GM12878 (cell line): ENCODE measurements at regions not wholly inside any gene's neighbourhood (a gene's known extent, or its start where the extent isn't known, plus 50 kb on each side); places are given as distances from the start of the nearest gene placed in this dataset.

Source experiments
- ATAC-seq: fragments of 200-7000 bp; cut with Tn5 transposase; 3 replicates; pipeline ENCODE4 v1.9.1; 2020; ENCODE audit warnings: mild to moderate bottlenecking, moderate library complexity
- BruUV-seq: library from RNA; stranded (reverse); fragments of 400-500 nt; replicated peaks from 2 replicates; lab custom pipeline; 2021; lab: Mats Ljungman, UMichigan
- CTCF ChIA-PET: fragments of 300-600 bp; sonication (Branson Sonifier 250); formaldehyde crosslinking; extraction: SDS; loops from one replicate; lab custom pipeline; 2021; ENCODE audit warnings: inconsistent platforms; lab: Yijun Ruan, JAX
- POLR2A ChIA-PET: fragments of 350-600 bp; formaldehyde crosslinking; extraction: SDS; loops from one replicate; lab custom pipeline; 2021; ENCODE audit warnings: inconsistent platforms; lab: Charles Lee
- RAD21 ChIA-PET: fragments of 300-600 bp; sonication (Branson Sonifier 250); formaldehyde crosslinking; loops from one replicate; lab custom pipeline; 2023; ENCODE audit warnings: antibody characterized with exemption; ENCODE audit not compliant: unreplicated experiment; lab: Charles Lee
- SMC1A ChIA-PET: fragments of 300-600 bp; sonication (Branson Sonifier 250); formaldehyde crosslinking; loops from one replicate; lab custom pipeline; 2023; ENCODE audit not compliant: unreplicated experiment, uncharacterized antibody; lab: Charles Lee
- DNase-seq: peaks from one replicate; pipeline ENCODE4 v3.0.0-alpha.2; 2011; ENCODE audit warnings: low read depth, low spot score
- FAIRE-seq: peaks from 3 replicates; lab custom pipeline; 2011; peaks lifted over from hg19 to GRCh38; lab: Jason Lieb, UNC
- H2AFZ ChIP-seq: 2 replicates; pipeline ENCODE4 v1.6.0; 2011; ENCODE audit warnings: low read depth, low read length, control low read depth; ENCODE audit not compliant: control insufficient read depth
- H3K27ac ChIP-seq: 2 replicates; pipeline ENCODE4 v1.5.1; 2011; ENCODE audit warnings: control low read depth; ENCODE audit not compliant: control insufficient read depth, insufficient read depth
- H3K27me3 ChIP-seq, 2 experiments: replicated peaks in 1 of 2; 2 replicates each; pipeline versions ENCODE4 v1.6.0 to v1.6.1; 2011; ENCODE audit warnings: low read length in 1 of 2; ENCODE audit not compliant: control insufficient read depth in 2 of 2, insufficient read depth in 2 of 2
- H3K36me3 ChIP-seq, 2 experiments: 2 replicates each; pipeline ENCODE4 v1.5.1; 2011; ENCODE audit warnings: low read length in 1 of 2; ENCODE audit not compliant: control insufficient read depth in 2 of 2, insufficient read depth in 2 of 2
- H3K4me1 ChIP-seq: 2 replicates; pipeline ENCODE4 v1.6.1; 2011; ENCODE audit warnings: mild to moderate bottlenecking, low read length, moderate library complexity, mixed read lengths; ENCODE audit not compliant: control insufficient read depth, insufficient read depth
- H3K4me2 ChIP-seq: 2 replicates; pipeline ENCODE4 v1.6.0; 2011; ENCODE audit warnings: control low read depth; ENCODE audit not compliant: control insufficient read depth, insufficient read depth
- H3K4me3 ChIP-seq: fragments of 200-600 bp; sonication (generic); 2 replicates; pipeline ENCODE4 v1.5.1; 2016
- H3K79me2 ChIP-seq: 2 replicates; pipeline ENCODE4 v1.6.0; 2011; ENCODE audit warnings: low read length; ENCODE audit not compliant: control insufficient read depth, insufficient read depth
- H3K9ac ChIP-seq: 2 replicates; pipeline ENCODE4 v1.8.0; 2011; ENCODE audit warnings: low read length, control low read depth, mixed read lengths; ENCODE audit not compliant: control insufficient read depth, insufficient read depth
- H3K9me3 ChIP-seq: replicated peaks from 3 replicates; pipeline ENCODE4 v1.5.1; 2011; ENCODE audit warnings: mild to moderate bottlenecking, low read length; ENCODE audit not compliant: control insufficient read depth, insufficient read depth
- H4K20me1 ChIP-seq: 2 replicates; pipeline ENCODE4 v1.6.0; 2011; ENCODE audit not compliant: control insufficient read depth, insufficient read depth
- ASH2L ChIP-seq: fragments of 300-600, 200-600 bp; sonication (generic); IDR thresholded peaks from 2 replicates; pipeline ENCODE4 v1.6.1; 2017; ENCODE audit warnings: low read depth, mild to moderate bottlenecking, borderline replicate concordance
- ATF3 ChIP-seq: IDR thresholded peaks from 2 replicates; pipeline ENCODE4 v1.6.1; 2011; ENCODE audit warnings: low read depth, mild to moderate bottlenecking, low read length, moderate library complexity, borderline replicate concordance; ENCODE audit errors: extremely low read depth
- CREB1 ChIP-seq: IDR thresholded peaks from 2 replicates; pipeline ENCODE4 v1.6.1; 2012; ENCODE audit warnings: low read depth, mild to moderate bottlenecking, inconsistent platforms
- ELK1 ChIP-seq: IDR thresholded peaks from 2 replicates; pipeline ENCODE4 v1.6.1; 2012; ENCODE audit warnings: low read depth, low read length, improper control_type of control experiment
- ESRRA ChIP-seq: IDR thresholded peaks from 2 replicates; pipeline ENCODE4 v1.6.1; 2012; ENCODE audit warnings: mild to moderate bottlenecking, low read length, improper control_type of control experiment
- HDAC6 ChIP-seq: fragments of 200-600 bp; sonication (generic); IDR thresholded peaks from one replicate; pipeline ENCODE4 v1.8.0; 2017; ENCODE audit warnings: antibody characterized with exemption; ENCODE audit not compliant: unreplicated experiment
- KAT2A ChIP-seq: conservative IDR thresholded peaks from 2 replicates; pipeline ENCODE4 v1.6.1; 2011; ENCODE audit warnings: low read depth, low read length; ENCODE audit not compliant: control insufficient read depth
- NKRF ChIP-seq: fragments of 450-650 bp; conservative IDR thresholded peaks from 2 replicates; pipeline ENCODE4 v1.6.1; 2017; ENCODE audit warnings: mild to moderate bottlenecking, moderate library complexity
- PKNOX1 ChIP-seq: fragments of 450-650 bp; IDR thresholded peaks from 2 replicates; pipeline ENCODE4 v1.6.1; 2016; ENCODE audit warnings: mild to moderate bottlenecking
- POLR2A ChIP-seq: IDR thresholded peaks from 2 replicates; pipeline ENCODE4 v1.6.1; 2011; ENCODE audit warnings: low read depth, mild to moderate bottlenecking, low read length
- POU2F2 ChIP-seq: IDR thresholded peaks from 3 replicates; pipeline ENCODE4 v1.6.1; 2011; ENCODE audit warnings: low read depth, mild to moderate bottlenecking, low read length, borderline replicate concordance
- RBBP5 ChIP-seq: fragments of 200-600 bp; sonication (generic); conservative IDR thresholded peaks from 2 replicates; pipeline ENCODE4 v1.6.1; 2016
- SMC3 ChIP-seq: IDR thresholded peaks from 2 replicates; pipeline ENCODE4 v1.6.1; 2011; ENCODE audit warnings: low read length, improper control_type of control experiment, borderline replicate concordance
- SPI1 ChIP-seq: IDR thresholded peaks from 2 replicates; pipeline ENCODE4 v1.6.1; 2011; ENCODE audit warnings: low read depth, mild to moderate bottlenecking, low read length, moderate library complexity, borderline replicate concordance; ENCODE audit not compliant: insufficient read depth
- STAT1 ChIP-seq: fragments of 450-650 bp; conservative IDR thresholded peaks from 2 replicates; pipeline ENCODE4 v1.6.1; 2014; ENCODE audit warnings: antibody characterized with exemption, mild to moderate bottlenecking
- STAT3 ChIP-seq: IDR thresholded peaks from 2 replicates; pipeline ENCODE4 v1.6.1; 2011; ENCODE audit warnings: low read depth, low read length, improper control_type of control experiment
- USF1 ChIP-seq: IDR thresholded peaks from 2 replicates; pipeline ENCODE4 v1.6.1; 2011; ENCODE audit warnings: borderline replicate concordance, low read depth, mild to moderate bottlenecking, moderate library complexity, mixed read lengths, low read length; ENCODE audit not compliant: insufficient read depth; ENCODE audit errors: extremely low read length
- ZNF622 ChIP-seq: fragments of 450-650 bp; IDR thresholded peaks from 2 replicates; pipeline ENCODE4 v1.6.1; 2017; ENCODE audit warnings: mild to moderate bottlenecking, inconsistent platforms
- WGBS: methylation state at CpG from one replicate; pipeline ENCODE4 v1.1.6; 2016; ENCODE audit warnings: low lambda C conversion rate; ENCODE audit not compliant: insufficient replicate concordance, insufficient coverage; ENCODE audit errors: missing lambda C conversion rate; 5-methylcytosine and 5-hydroxymethylcytosine counted together
- in situ Hi-C: fragments of 300-500 bp; cut with MboI; formaldehyde crosslinking; loops from 9 replicates; pipeline ENCODE4 v1.14.3; 2018; ENCODE audit warnings: mixed read lengths
- intact Hi-C: fragments of 100-400 bp; cut with micrococcal nuclease; formaldehyde crosslinking; loops from one replicate; pipeline ENCODE4 v1.14.2; 2022; ENCODE audit not compliant: unreplicated experiment

GRCh38 chr2:48081317-48081628 is 175.0 kb upstream of the FBXO11 start:
- in situ Hi-C loops (no loop called here), intact Hi-C loops (no loop called here)
- WGBS = 39% methylated on average over 7 of the region's 7 CpGs
- FAIRE-seq (no peak), DNase-seq (no peak)
- SMC1A ChIA-PET = interaction anchor here (0.8 to 1.0 kb wide), 4 partner anchors 8 to 17 kb away, joined by 3 read pairs; no protein-coding TSS in a partner anchor
- no peaks in the 10 kb centered on the region; a peak in 1 of 4 replicates for H3K27me3 ChIP-seq
- H2AFZ ChIP-seq = no peak overlapping the region
- CTCF ChIA-PET = no interaction called here
- H4K20me1 ChIP-seq = no peaks in the 10 kb centered on the region
- H3K9ac ChIP-seq = no peak overlapping the region
- no peaks in the 10 kb centered on the region for H3K9me3 ChIP-seq
- POLR2A ChIA-PET = interaction anchor here (0.8 to 1.2 kb wide), 2 partner anchors 10 to 12 kb away, joined by 3 read pairs; no protein-coding TSS in a partner anchor
- no peak overlapping the region for H3K4me3 ChIP-seq
- no peak overlapping the region for H3K4me2 ChIP-seq
- BruUV-seq = no TSS peak
- TF ChIP-seq ESRRA (no peak), USF1 (no peak), PKNOX1 (no peak), RBBP5 (no peak), SPI1 (no peak), STAT1 (no peak), ATF3 (no peak), ASH2L (no peak), ZNF622 (no peak), SMC3 (no peak), ELK1 (no peak), POU2F2 (no peak), CREB1 (no peak), HDAC6 (no peak), STAT3 (no peak), NKRF (no peak), POLR2A (no peak), KAT2A (no peak)
- TF ChIP-seq, all 136 proteins: peak for 0
- Histone ChIP-seq H3K36me3 (no peaks in the 10 kb centered on the region), H3K27ac (no peak overlapping the region), H3K4me1 (no peaks in the 10 kb centered on the region), H3K79me2 (no peaks in the 10 kb centered on the region)
- ATAC-seq = no peak
- RAD21 ChIA-PET = no interaction called here
